GM12878 (cell line): ENCODE measurements at regions not wholly inside any gene's neighbourhood (a gene's known extent, or its start where the extent isn't known, plus 50 kb on each side); places are given as distances from the start of the nearest gene placed in this dataset.
A peak's percentile ranks its signal among the peaks of the same experiment; 100 is the strongest.

Experiments used
- ATAC-seq: fragments of 200-7000 bp; cut with Tn5 transposase; 3 replicates; pipeline ENCODE4 v1.9.1; 2020; ENCODE audit warnings: mild to moderate bottlenecking, moderate library complexity
- BruUV-seq: library from RNA; stranded (reverse); fragments of 400-500 nt; replicated peaks from 2 replicates; lab custom pipeline; 2021; lab: Mats Ljungman, UMichigan
- CTCF ChIA-PET: fragments of 300-600 bp; sonication (Branson Sonifier 250); formaldehyde crosslinking; extraction: SDS; loops from one replicate; lab custom pipeline; 2021; ENCODE audit warnings: inconsistent platforms; lab: Yijun Ruan, JAX
- POLR2A ChIA-PET: fragments of 350-600 bp; formaldehyde crosslinking; extraction: SDS; loops from one replicate; lab custom pipeline; 2021; ENCODE audit warnings: inconsistent platforms; lab: Charles Lee
- RAD21 ChIA-PET: fragments of 300-600 bp; sonication (Branson Sonifier 250); formaldehyde crosslinking; loops from one replicate; lab custom pipeline; 2023; ENCODE audit warnings: antibody characterized with exemption; ENCODE audit not compliant: unreplicated experiment; lab: Charles Lee
- SMC1A ChIA-PET: fragments of 300-600 bp; sonication (Branson Sonifier 250); formaldehyde crosslinking; loops from one replicate; lab custom pipeline; 2023; ENCODE audit not compliant: unreplicated experiment, uncharacterized antibody; lab: Charles Lee
- DNase-seq: peaks from one replicate; pipeline ENCODE4 v3.0.0-alpha.2; 2011; ENCODE audit warnings: low read depth, low spot score
- FAIRE-seq: peaks from 3 replicates; lab custom pipeline; 2011; peaks lifted over from hg19 to GRCh38; lab: Jason Lieb, UNC
- H2AFZ ChIP-seq: 2 replicates; pipeline ENCODE4 v1.6.0; 2011; ENCODE audit warnings: low read depth, low read length, control low read depth; ENCODE audit not compliant: control insufficient read depth
- H3K27ac ChIP-seq: 2 replicates; pipeline ENCODE4 v1.5.1; 2011; ENCODE audit warnings: control low read depth; ENCODE audit not compliant: control insufficient read depth, insufficient read depth
- H3K27me3 ChIP-seq, 2 experiments: replicated peaks in 1 of 2; 2 replicates each; pipeline versions ENCODE4 v1.6.0 to v1.6.1; 2011; ENCODE audit warnings: low read length in 1 of 2; ENCODE audit not compliant: control insufficient read depth in 2 of 2, insufficient read depth in 2 of 2
- H3K36me3 ChIP-seq, 2 experiments: 2 replicates each; pipeline ENCODE4 v1.5.1; 2011; ENCODE audit warnings: low read length in 1 of 2; ENCODE audit not compliant: control insufficient read depth in 2 of 2, insufficient read depth in 2 of 2
- H3K4me1 ChIP-seq: 2 replicates; pipeline ENCODE4 v1.6.1; 2011; ENCODE audit warnings: mild to moderate bottlenecking, low read length, moderate library complexity, mixed read lengths; ENCODE audit not compliant: control insufficient read depth, insufficient read depth
- H3K4me2 ChIP-seq: 2 replicates; pipeline ENCODE4 v1.6.0; 2011; ENCODE audit warnings: control low read depth; ENCODE audit not compliant: control insufficient read depth, insufficient read depth
- H3K4me3 ChIP-seq: fragments of 200-600 bp; sonication (generic); 2 replicates; pipeline ENCODE4 v1.5.1; 2016
- H3K79me2 ChIP-seq: 2 replicates; pipeline ENCODE4 v1.6.0; 2011; ENCODE audit warnings: low read length; ENCODE audit not compliant: control insufficient read depth, insufficient read depth
- H3K9ac ChIP-seq: 2 replicates; pipeline ENCODE4 v1.8.0; 2011; ENCODE audit warnings: low read length, control low read depth, mixed read lengths; ENCODE audit not compliant: control insufficient read depth, insufficient read depth
- H3K9me3 ChIP-seq: replicated peaks from 3 replicates; pipeline ENCODE4 v1.5.1; 2011; ENCODE audit warnings: mild to moderate bottlenecking, low read length; ENCODE audit not compliant: control insufficient read depth, insufficient read depth
- H4K20me1 ChIP-seq: 2 replicates; pipeline ENCODE4 v1.6.0; 2011; ENCODE audit not compliant: control insufficient read depth, insufficient read depth
- ATF7 ChIP-seq: fragments of 450-650 bp; IDR thresholded peaks from 2 replicates; pipeline ENCODE4 v1.6.1; 2016; ENCODE audit warnings: low read depth, mild to moderate bottlenecking
- CREB1 ChIP-seq: IDR thresholded peaks from 2 replicates; pipeline ENCODE4 v1.6.1; 2012; ENCODE audit warnings: low read depth, mild to moderate bottlenecking, inconsistent platforms
- HCFC1 ChIP-seq: fragments of 150-350 bp; IDR thresholded peaks from 2 replicates; pipeline ENCODE4 v1.6.1; 2014; ENCODE audit warnings: low read length
- IRF3 ChIP-seq: fragments of 450-650 bp; IDR thresholded peaks from 2 replicates; pipeline ENCODE4 v1.6.1; 2014; ENCODE audit warnings: mild to moderate bottlenecking
- IRF5 ChIP-seq: fragments of 450-650 bp; IDR thresholded peaks from 2 replicates; pipeline ENCODE4 v1.6.1; 2017; ENCODE audit warnings: borderline replicate concordance
- MEF2B ChIP-seq: fragments of 450-650 bp; IDR thresholded peaks from 2 replicates; pipeline ENCODE4 v1.6.1; 2018; ENCODE audit warnings: mild to moderate bottlenecking, moderate library complexity; ENCODE audit not compliant: partially characterized antibody, poor library complexity, severe bottlenecking
- RUNX3 ChIP-seq: IDR thresholded peaks from 2 replicates; pipeline ENCODE4 v1.6.1; 2012; ENCODE audit warnings: low read length, inconsistent platforms
- SUPT20H ChIP-seq: IDR thresholded peaks from 2 replicates; pipeline ENCODE4 v1.6.1; 2011; ENCODE audit warnings: low read depth, mild to moderate bottlenecking, low read length, moderate library complexity, borderline replicate concordance; ENCODE audit not compliant: control insufficient read depth
- USF2 ChIP-seq: IDR thresholded peaks from 2 replicates; pipeline ENCODE4 v1.6.1; 2011; ENCODE audit warnings: low read depth, low read length, improper control_type of control experiment, borderline replicate concordance
- ZNF217 ChIP-seq: fragments of 450-650 bp; IDR thresholded peaks from 2 replicates; pipeline ENCODE4 v1.6.1; 2017; ENCODE audit warnings: antibody characterized with exemption, mild to moderate bottlenecking
- ZNF384 ChIP-seq: IDR thresholded peaks from 2 replicates; pipeline ENCODE4 v1.6.1; 2012; ENCODE audit warnings: low read depth, mild to moderate bottlenecking, low read length, improper control_type of control experiment, borderline replicate concordance
- ZSCAN29 ChIP-seq: fragments of 450-650 bp; IDR thresholded peaks from 2 replicates; pipeline ENCODE4 v1.6.1; 2017; ENCODE audit warnings: mild to moderate bottlenecking, moderate library complexity
- WGBS: methylation state at CpG from one replicate; pipeline ENCODE4 v1.1.6; 2016; ENCODE audit warnings: low lambda C conversion rate; ENCODE audit not compliant: insufficient replicate concordance, insufficient coverage; ENCODE audit errors: missing lambda C conversion rate; 5-methylcytosine and 5-hydroxymethylcytosine counted together
- in situ Hi-C: fragments of 300-500 bp; cut with MboI; formaldehyde crosslinking; loops from 9 replicates; pipeline ENCODE4 v1.14.3; 2018; ENCODE audit warnings: mixed read lengths
- intact Hi-C: fragments of 100-400 bp; cut with micrococcal nuclease; formaldehyde crosslinking; loops from one replicate; pipeline ENCODE4 v1.14.2; 2022; ENCODE audit not compliant: unreplicated experiment
- TF ChIP-seq, protein P1 (sequence below): fragments of 450-650 bp; IDR thresholded peaks from 2 replicates; pipeline ENCODE4 v1.6.1; 2018; ENCODE audit warnings: borderline replicate concordance, mild to moderate bottlenecking; ENCODE audit not compliant: partially characterized antibody

DNA sequence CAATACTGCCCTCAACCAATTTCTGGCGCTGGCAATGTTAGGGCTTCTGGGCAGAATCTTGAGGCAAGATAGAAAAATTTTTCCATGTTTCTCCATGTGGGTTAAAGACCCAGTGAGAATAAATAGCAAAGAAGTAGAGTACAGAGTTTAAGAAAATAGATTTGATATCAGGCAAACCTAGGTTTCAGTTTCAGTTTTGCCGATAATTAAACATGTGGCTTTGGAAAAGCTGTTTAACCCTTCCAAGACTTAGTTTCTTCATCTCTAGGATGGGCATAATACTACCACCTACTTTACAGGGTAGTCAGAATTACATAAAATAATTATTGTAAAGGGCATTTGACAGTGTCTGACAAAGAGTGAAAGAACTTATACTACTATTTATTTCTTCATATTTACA is 360.4 kb downstream of the PCNX1 start:
- no peak for FAIRE-seq
- DNase-seq, result no peak
- H2AFZ ChIP-seq, result no peak overlapping the region

More for the DNA sequence above, 360.4 kb downstream of the PCNX1 start:
- H3K4me2 ChIP-seq, result peak overlapping the region; percentile 28
- peak; percentile 27 for ATAC-seq
- no peak overlapping the region for H3K9ac ChIP-seq
- in situ Hi-C loops, result no loop called here
- H4K20me1 ChIP-seq, result no peaks in the 10 kb centered on the region
- H3K4me3 ChIP-seq, result no peak overlapping the region
- H3K27me3 ChIP-seq, result no peaks in the 10 kb centered on the region
- no peaks in the 10 kb centered on the region for H3K4me1 ChIP-seq
- no peaks in the 10 kb centered on the region for H3K79me2 ChIP-seq
- TF ChIP-seq, protein P1, sequence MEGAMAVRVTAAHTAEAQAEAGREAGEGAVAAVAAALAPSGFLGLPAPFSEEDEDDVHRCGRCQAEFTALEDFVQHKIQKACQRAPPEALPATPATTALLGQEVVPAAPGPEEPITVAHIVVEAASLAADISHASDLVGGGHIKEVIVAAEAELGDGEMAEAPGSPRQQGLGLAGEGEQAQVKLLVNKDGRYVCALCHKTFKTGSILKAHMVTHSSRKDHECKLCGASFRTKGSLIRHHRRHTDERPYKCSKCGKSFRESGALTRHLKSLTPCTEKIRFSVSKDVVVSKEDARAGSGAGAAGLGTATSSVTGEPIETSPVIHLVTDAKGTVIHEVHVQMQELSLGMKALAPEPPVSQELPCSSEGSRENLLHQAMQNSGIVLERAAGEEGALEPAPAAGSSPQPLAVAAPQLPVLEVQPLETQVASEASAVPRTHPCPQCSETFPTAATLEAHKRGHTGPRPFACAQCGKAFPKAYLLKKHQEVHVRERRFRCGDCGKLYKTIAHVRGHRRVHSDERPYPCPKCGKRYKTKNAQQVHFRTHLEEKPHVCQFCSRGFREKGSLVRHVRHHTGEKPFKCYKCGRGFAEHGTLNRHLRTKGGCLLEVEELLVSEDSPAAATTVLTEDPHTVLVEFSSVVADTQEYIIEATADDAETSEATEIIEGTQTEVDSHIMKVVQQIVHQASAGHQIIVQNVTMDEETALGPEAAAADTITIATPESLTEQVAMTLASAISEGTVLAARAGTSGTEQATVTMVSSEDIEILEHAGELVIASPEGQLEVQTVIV, result no peak
- peak; percentile 8; the same call in 1 of the 2 replicates for TF ChIP-seq RUNX3
- no peak for TF ChIP-seq IRF3
- TF ChIP-seq ZSCAN29, result no peak
- no peak for TF ChIP-seq ZNF384
- TF ChIP-seq ATF7, result no peak
- TF ChIP-seq HCFC1, result no peak
- 0 out of 2 replicates have a peak, but pooled peaks have one; percentile 43 for TF ChIP-seq ZNF217
- TF ChIP-seq SUPT20H, result no peak
- no peak for TF ChIP-seq USF2
- no peak for TF ChIP-seq IRF5
- TF ChIP-seq MEF2B, result no peak
- TF ChIP-seq CREB1, result no peak
- intact Hi-C loops, result no loop called here
- CTCF ChIA-PET, result no interaction called here
- 0% methylated on average over 2 of the region's 2 CpGs for WGBS
- H3K36me3 ChIP-seq, result no peaks in the 10 kb centered on the region
- BruUV-seq, result no TSS peak
- RAD21 ChIA-PET, result interaction anchor here (1.0 kb wide), 1 partner anchor 95 kb away, joined by 3 read pairs; no protein-coding TSS in a partner anchor
- SMC1A ChIA-PET, result no interaction called here
- POLR2A ChIA-PET, result no interaction called here
- peaks cover 5% of the 10 kb centered on the region; the same call in 2 of the 3 replicates for H3K9me3 ChIP-seq
- no peak overlapping the region; the same call in 1 of the 2 replicates for H3K27ac ChIP-seq
